HG03064 (cell line): ENCODE measurements at regions not wholly inside any gene's neighbourhood (a gene's known extent, or its start where the extent isn't known, plus 50 kb on each side); places are given as distances from the start of the nearest gene placed in this dataset.

Experiments used
- ATAC-seq: cut with Tn5 transposase; IDR thresholded peaks from one replicate; pipeline ENCODE4 v1.9.1; 2021; ENCODE audit warnings: low read depth; ENCODE audit not compliant: unreplicated experiment

- no peak for ATAC-seq
These were observed 222.7 kb upstream of the NAALADL2 start for GRCh38 chr3:174636451-174636850.

GRCh38 chr3:174639406-174639805 is 219.7 kb upstream of the NAALADL2 start:
- no peak for ATAC-seq

- ATAC-seq: no peak
These were observed 219.2 kb upstream of the NAALADL2 start for GRCh38 chr3:174639970-174640369.

GRCh38 chr3:174640932-174641331 is 218.2 kb upstream of the NAALADL2 start:
- ATAC-seq: no peak

- ATAC-seq: no peak
These were observed 214.8 kb upstream of the NAALADL2 start for GRCh38 chr3:174644287-174644686.

GRCh38 chr3:174651951-174652350 is 207.2 kb upstream of the NAALADL2 start:
- no peak for ATAC-seq

- no peak for ATAC-seq
These were observed 199.6 kb upstream of the NAALADL2 start for GRCh38 chr3:174659511-174659910.

- no peak for ATAC-seq
These were observed 196.5 kb upstream of the NAALADL2 start for GRCh38 chr3:174662653-174663052.

GRCh38 chr3:174667386-174667785 is 191.7 kb upstream of the NAALADL2 start:
- no peak for ATAC-seq

GRCh38 chr3:174675406-174675805 is 183.7 kb upstream of the NAALADL2 start:
- no peak for ATAC-seq

- ATAC-seq: no peak
These were observed 177.3 kb upstream of the NAALADL2 start for GRCh38 chr3:174681784-174682183.

- ATAC-seq: no peak
These were observed 173.3 kb upstream of the NAALADL2 start for GRCh38 chr3:174685796-174686195.

GRCh38 chr3:174697310-174697709 is 161.8 kb upstream of the NAALADL2 start:
- ATAC-seq: no peak

- no peak for ATAC-seq
These were observed 158.4 kb upstream of the NAALADL2 start for GRCh38 chr3:174700736-174701135.

- no peak for ATAC-seq
These were observed 148.5 kb upstream of the NAALADL2 start for GRCh38 chr3:174710612-174711011.

- no peak for ATAC-seq
These were observed 143.7 kb upstream of the NAALADL2 start for GRCh38 chr3:174715386-174715785.

- ATAC-seq: no peak
These were observed 142.1 kb upstream of the NAALADL2 start for GRCh38 chr3:174716956-174717505.

- ATAC-seq: no peak
These were observed 138.4 kb upstream of the NAALADL2 start for GRCh38 chr3:174720717-174721116.

- ATAC-seq: no peak
These were observed 133.8 kb upstream of the NAALADL2 start for GRCh38 chr3:174725303-174725702.

GRCh38 chr3:174737966-174738365 is 121.2 kb upstream of the NAALADL2 start:
- no peak for ATAC-seq

GRCh38 chr3:174749143-174749542 is 110.0 kb upstream of the NAALADL2 start:
- no peak for ATAC-seq

GRCh38 chr3:174755833-174756829 is 103.0 kb upstream of the NAALADL2 start:
- ATAC-seq: no peak
